ENCODE measurements at regions not wholly inside any gene's neighbourhood (a gene's known extent, or its start where the extent isn't known, plus 50 kb on each side); places are given as distances from the start of the nearest gene placed in this dataset.

DNA sequence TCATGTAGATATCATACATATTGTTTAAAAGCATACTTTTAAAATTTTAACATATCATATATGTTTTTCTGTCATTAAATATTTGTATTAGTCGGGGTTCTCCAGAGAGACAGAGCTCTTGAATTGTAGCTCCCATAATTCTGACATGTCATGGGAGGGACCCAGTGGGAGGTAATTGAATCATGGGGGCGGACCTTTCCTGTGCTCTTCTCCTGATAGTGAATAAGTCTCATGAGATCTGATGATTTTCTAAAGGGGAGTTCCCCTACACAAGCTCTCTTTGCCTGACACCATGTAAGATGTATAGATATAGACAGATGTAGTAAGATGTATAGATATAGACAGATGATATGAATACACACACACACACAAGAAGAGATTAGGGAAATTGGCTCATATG, 161.2 kb upstream of the ABI3BP start:
- TF ChIP-seq, protein P1, sequence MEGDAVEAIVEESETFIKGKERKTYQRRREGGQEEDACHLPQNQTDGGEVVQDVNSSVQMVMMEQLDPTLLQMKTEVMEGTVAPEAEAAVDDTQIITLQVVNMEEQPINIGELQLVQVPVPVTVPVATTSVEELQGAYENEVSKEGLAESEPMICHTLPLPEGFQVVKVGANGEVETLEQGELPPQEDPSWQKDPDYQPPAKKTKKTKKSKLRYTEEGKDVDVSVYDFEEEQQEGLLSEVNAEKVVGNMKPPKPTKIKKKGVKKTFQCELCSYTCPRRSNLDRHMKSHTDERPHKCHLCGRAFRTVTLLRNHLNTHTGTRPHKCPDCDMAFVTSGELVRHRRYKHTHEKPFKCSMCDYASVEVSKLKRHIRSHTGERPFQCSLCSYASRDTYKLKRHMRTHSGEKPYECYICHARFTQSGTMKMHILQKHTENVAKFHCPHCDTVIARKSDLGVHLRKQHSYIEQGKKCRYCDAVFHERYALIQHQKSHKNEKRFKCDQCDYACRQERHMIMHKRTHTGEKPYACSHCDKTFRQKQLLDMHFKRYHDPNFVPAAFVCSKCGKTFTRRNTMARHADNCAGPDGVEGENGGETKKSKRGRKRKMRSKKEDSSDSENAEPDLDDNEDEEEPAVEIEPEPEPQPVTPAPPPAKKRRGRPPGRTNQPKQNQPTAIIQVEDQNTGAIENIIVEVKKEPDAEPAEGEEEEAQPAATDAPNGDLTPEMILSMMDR (IDR thresholded peaks at IDR 0.05): no peak
- no peak for TF ChIP-seq POLR2A (IDR thresholded peaks at IDR 0.05)

All from vagina (tissue), 2 donors.